Suppressor macrophage treated with lipopolysaccharide for 4 hours (primary cell): ENCODE measurements at regions not wholly inside any gene's neighbourhood (a gene's known extent, or its start where the extent isn't known, plus 50 kb on each side); places are given as distances from the start of the nearest gene placed in this dataset.

Source experiments
- DNase-seq: peaks from one replicate; pipeline ENCODE4 v3.0.0-alpha.2; 2020

GRCh38 chr13:106819413-106820180 lies 251.7 kb upstream of the ARGLU1 start:
- no peak for DNase-seq

- no peak for DNase-seq
Measured at GRCh38 chr13:106818971-106819370, 251.0 kb upstream of the ARGLU1 start.

- no peak for DNase-seq
Measured at GRCh38 chr13:106815545-106815944, 247.6 kb upstream of the ARGLU1 start.

- no peak for DNase-seq
Measured at GRCh38 chr13:106814463-106814862, 246.5 kb upstream of the ARGLU1 start.

GRCh38 chr13:106810069-106810468 lies 242.1 kb upstream of the ARGLU1 start:
- DNase-seq: no peak

- no peak for DNase-seq
Measured at GRCh38 chr13:106804991-106805390, 237.1 kb upstream of the ARGLU1 start.

- DNase-seq: no peak
Measured at GRCh38 chr13:106802917-106803316, 235.0 kb upstream of the ARGLU1 start.

- DNase-seq: no peak
Measured at GRCh38 chr13:106799781-106800335, 231.9 kb upstream of the ARGLU1 start.

- DNase-seq: no peak
Measured at GRCh38 chr13:106797081-106797640, 229.2 kb upstream of the ARGLU1 start.

- DNase-seq: no peak
Measured at GRCh38 chr13:106796280-106797047, 228.5 kb upstream of the ARGLU1 start.

- no peak for DNase-seq
Measured at GRCh38 chr13:106795847-106796246, 227.9 kb upstream of the ARGLU1 start.

GRCh38 chr13:106794117-106794516 lies 226.2 kb upstream of the ARGLU1 start:
- no peak for DNase-seq

- no peak for DNase-seq
Measured at GRCh38 chr13:106789911-106790310, 222.0 kb upstream of the ARGLU1 start.

- DNase-seq: peak; percentile 27
Measured at GRCh38 chr13:106786006-106786563, 218.1 kb upstream of the ARGLU1 start.

- peak; percentile 34 for DNase-seq
Measured at GRCh38 chr13:106774621-106775020, 206.7 kb upstream of the ARGLU1 start.

- DNase-seq: no peak
Measured at GRCh38 chr13:106772006-106772601, 204.2 kb upstream of the ARGLU1 start.

- no peak for DNase-seq
Measured at GRCh38 chr13:106768991-106769390, 201.1 kb upstream of the ARGLU1 start.

- no peak for DNase-seq
Measured at GRCh38 chr13:106762708-106763107, 194.8 kb upstream of the ARGLU1 start.

GRCh38 chr13:106756446-106756845 lies 188.5 kb upstream of the ARGLU1 start:
- no peak for DNase-seq

GRCh38 chr13:106755542-106755941 lies 187.6 kb upstream of the ARGLU1 start:
- DNase-seq: no peak

- DNase-seq: no peak
Measured at GRCh38 chr13:106753251-106753650, 185.3 kb upstream of the ARGLU1 start.

GRCh38 chr13:106752584-106753170 lies 184.7 kb upstream of the ARGLU1 start:
- peak; percentile 0 for DNase-seq
